Hypothalamus (tissue), 51 donors: ENCODE measurements at regions not wholly inside any gene's neighbourhood (a gene's known extent, or its start where the extent isn't known, plus 50 kb on each side); places are given as distances from the start of the nearest gene placed in this dataset.
"Not testable (repeated sequence)": the region's sequence is repeated elsewhere in the genome, so short reads cannot be mapped to it uniquely, and the experiment has no call there.

Source experiments
- DNase-seq, 51 donors: peaks; one replicate each; lab custom pipeline; 2025; lab: John Stamatoyannopoulos, UW

- DNase-seq, result no peak
Observed at GRCh38 chr3:170670504-170670903, 84.6 kb upstream of the SLC7A14 start.

- DNase-seq, result not testable (repeated sequence)
Observed at GRCh38 chr3:170662986-170663385, 77.1 kb upstream of the SLC7A14 start.

DNA sequence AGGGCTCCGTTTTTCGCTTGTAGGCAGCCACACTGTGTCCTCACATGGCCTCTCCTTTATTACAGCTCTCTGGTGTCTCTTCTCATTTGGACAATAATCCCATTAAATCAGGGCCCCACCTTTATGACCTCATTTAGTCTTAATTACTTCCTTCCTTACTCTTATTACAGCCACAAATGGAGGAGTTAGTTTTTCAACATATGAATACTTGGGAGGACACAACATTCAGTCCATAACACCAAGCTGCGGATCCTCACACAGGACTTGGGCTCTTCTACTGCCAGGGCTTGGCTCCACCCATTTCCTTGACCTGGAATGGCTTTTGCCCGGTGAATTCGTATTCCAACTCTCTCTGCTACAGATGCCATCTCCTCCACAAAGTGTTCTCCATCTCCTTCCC lies 74.3 kb upstream of the SLC7A14 start:
- DNase-seq, result no peak

DNA sequence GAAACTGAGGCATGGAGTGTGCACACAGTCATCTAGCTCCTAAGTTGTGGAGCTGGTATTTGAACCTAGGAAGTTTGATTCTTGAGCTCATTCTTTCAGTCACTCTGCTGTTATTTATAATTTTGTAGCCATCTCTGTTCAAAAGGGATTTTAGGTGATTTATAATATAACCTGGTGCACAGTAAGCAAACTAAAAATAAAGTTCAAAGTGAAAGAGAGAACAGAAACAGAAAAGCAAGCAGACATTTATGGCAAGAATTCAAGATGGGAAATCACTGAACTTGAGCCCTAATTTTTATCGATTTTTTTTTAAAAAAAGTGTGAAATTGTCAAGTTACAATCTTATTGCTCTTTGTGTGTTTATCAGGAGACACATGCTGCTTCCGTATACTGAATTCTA lies 71.4 kb upstream of the SLC7A14 start:
- DNase-seq, result no peak

DNA sequence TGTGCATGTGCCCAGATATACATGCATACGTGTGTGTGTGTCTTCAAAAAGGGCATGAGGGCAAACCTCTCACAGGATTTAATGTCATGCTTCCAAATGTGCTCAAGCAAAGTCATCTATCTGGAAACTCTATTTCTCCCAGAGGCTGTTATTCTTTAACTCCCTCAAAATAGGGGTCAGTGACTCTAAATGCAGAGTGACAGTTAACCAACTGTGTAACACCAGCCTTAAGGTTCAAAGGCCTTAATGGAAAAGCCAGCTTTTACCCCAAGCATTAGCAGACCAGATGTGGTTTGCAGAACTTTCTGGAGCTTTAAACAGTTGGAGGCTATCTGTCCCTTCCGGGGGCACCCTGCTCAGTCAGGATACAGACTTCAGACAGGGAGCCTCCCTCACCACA lies 70.4 kb upstream of the SLC7A14 start:
- no peak for DNase-seq

DNA sequence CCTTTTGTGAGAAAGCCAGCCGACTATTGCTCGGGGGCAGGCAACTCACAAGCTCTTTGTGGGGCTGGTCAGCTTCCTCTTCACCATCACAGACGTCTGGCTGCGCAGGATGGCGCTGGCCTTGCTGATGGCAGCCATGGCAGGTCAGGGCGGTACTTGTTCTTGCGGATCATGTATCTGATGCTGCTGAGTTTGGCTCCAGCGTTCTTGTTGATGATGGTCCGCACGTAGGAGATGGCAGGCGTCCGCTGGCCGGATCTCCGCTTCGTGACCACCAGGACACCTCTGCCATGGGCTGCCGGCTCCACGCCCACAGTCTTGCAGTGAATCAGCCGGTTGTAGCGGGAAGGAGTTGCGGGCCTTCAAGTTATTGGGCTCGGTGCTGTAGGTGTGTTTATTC lies 67.9 kb upstream of the SLC7A14 start:
- no peak for DNase-seq

- DNase-seq, result no peak
Observed at GRCh38 chr3:170651260-170651845, 65.5 kb upstream of the SLC7A14 start.

DNA sequence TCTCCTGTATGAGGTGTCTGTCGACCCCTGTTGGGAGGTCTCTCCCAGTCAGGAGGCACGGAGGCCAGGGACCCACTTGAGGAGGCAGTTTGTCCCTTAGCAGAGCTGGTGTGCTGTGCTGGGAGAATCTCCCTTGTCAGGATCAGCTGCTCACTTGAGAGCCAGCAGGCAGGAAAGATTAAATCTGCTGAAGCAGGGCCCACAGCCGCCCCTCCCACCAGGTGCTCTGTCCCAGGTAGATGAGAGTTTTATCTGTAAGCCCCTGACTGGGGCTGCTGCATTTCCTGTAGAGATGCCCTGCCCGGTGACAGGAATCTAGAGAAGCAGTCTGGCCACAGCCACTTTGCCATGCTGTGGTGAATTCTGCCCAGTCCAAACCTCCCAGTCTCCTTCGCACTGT lies 64.7 kb upstream of the SLC7A14 start:
- not testable (repeated sequence) for DNase-seq

DNA sequence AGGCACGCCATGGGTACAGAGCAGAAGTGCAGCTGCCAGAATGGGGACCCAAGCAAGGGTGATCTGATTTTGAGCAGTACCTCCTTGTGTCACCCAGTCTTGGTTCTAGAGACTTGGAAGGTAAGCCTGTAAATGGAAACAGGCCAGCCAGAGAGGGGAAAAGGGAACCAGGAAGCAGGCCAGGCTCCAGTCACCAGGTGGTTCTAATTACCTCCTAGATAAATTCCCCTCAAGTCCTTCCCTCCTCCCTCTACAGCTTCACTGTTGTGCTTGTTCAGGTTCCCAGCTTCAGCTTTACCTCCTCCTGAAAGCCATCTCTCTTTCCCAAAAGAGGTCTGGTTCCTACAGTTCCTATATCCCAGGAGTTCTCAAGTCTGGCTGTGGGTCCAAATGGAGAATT lies 58.8 kb upstream of the SLC7A14 start:
- DNase-seq, result no peak

DNA sequence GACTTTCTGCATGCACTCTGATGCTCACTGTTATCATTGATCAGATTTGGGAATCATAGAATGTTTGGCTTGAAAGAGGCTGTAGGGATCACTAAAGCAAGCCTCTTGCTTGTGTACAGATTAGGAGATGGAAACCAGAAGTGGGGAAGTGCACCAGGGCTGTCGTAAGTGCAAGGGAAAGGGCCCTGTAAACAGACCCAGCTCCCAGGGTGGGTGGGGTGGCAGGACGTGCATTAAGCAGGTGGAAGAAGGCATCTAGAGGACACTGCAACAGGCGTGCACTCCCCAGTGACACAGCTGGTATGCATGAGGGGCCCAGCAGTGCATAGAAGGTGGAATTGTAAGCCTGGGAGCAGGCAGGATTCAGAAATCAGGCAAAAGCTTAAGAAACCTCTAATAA lies 58.0 kb upstream of the SLC7A14 start:
- DNase-seq, result no peak

DNA sequence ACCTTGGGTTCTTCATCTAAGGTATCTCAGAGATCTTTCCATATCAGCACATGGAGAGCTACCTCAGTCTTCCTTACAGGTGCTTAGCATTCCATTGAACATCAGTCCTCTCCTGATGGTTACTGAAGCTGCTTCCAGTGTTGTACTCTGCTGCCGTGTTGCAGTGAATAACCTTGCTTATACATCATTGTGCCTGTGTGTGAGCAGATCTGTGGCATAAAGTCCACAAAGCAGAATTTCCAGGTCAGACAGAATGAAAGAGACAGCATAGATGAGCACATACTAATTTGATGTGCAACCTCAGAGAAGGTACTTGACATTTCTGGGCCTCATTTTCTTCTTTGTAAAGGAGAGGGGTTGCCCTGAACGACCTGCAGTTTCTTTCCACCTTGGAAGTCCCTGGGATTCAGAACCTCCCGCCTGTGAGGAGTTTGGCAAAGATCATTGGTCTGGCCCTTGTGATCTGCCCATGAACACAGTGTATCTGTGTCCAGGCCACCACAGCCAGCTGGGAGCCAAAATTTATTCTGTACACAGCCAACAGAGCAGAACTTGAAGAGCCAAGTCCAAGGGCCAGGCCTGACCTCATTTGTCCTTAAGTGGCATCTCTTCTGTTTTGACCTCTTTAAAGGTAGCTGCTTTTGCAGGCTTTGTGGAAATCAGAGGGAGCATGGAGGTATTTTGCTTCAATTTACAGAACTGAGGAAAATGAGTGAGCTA lies 57.2 kb upstream of the SLC7A14 start:
- peak in 40 of 51 donors; percentile 2 to 87 (median 58) for DNase-seq

DNA sequence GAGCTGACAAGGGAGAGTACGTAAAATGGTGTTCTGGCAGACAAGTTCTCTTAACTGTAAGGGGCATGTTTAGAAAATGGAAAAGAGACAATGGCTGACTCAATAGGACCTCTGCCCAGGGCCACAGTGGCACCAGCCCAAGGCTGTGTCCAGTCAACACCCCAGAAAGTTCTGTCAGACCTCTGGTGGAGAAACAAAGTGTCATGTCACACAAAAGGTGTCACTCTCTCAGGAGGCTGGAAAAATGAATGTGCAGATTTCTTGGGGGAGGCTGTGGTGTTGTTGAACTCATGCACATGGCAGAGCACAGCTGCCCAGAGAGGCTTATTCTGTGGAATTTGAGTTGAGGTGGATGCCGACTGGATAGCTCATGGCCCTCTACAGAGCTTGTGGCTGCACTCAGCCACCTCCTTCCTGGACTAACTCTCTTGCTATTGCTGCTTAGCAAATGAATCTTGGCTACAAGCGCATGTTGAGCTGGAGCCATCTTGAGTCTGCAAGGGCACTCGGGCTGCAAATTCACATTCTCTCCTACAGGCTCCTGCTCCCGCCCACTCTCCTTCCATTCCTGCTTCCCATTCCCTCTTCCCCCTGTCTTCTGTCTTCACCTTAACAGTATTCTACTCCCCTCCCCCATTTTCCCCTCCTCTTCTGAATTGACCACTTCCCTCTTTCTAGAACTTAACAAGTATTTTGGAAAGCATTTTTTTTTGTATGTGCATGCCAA lies 55.8 kb upstream of the SLC7A14 start:
- DNase-seq, result no peak

GRCh38 chr3:170640737-170641171 lies 54.9 kb upstream of the SLC7A14 start:
- peak in 29 of 51 donors; percentile 20 to 90 (median 45) for DNase-seq

- DNase-seq, result no peak
Observed at GRCh38 chr3:170638988-170639387, 53.1 kb upstream of the SLC7A14 start.

DNA sequence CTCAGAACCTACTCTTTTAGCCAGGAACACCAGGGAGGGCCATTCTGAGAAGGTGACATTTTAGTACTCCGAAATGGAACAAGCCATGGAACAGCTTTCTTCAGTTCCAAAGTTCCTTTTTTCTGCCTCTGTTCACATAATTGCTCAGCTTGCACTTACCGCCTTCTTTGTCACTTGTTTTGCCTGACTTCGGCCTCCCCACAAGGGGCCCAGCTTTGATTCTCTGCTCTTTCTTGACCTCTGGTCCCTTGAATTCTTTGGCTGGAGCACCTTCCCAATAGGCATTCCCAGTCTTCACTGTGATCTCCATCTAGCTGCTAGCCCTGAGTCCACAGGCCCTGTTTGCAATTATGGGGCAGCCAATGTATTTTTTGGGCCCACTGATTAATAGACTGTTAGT lies 51.4 kb upstream of the SLC7A14 start:
- DNase-seq, result no peak

- no peak for DNase-seq
Observed at GRCh38 chr3:170636400-170636973, 50.6 kb upstream of the SLC7A14 start.
